IPS-20b (cell line): ENCODE measurements at regions not wholly inside any gene's neighbourhood (a gene's known extent, or its start where the extent isn't known, plus 50 kb on each side); places are given as distances from the start of the nearest gene placed in this dataset.
"Not testable (repeated sequence)": the region's sequence is repeated elsewhere in the genome, so short reads cannot be mapped to it uniquely, and the experiment has no call there.

Experiments used
- H3K27ac ChIP-seq: one replicate; pipeline ENCODE4 v1.5.1; 2013; ENCODE audit warnings: low read length
- H3K27me3 ChIP-seq: 2 replicates; pipeline ENCODE4 v1.6.1; 2013; ENCODE audit warnings: mild to moderate bottlenecking, low read length, inconsistent platforms; ENCODE audit not compliant: insufficient read depth
- H3K36me3 ChIP-seq: 2 replicates; pipeline ENCODE4 v1.6.1; 2013; ENCODE audit warnings: low read depth, mild to moderate bottlenecking, inconsistent platforms, low read length, moderate library complexity; ENCODE audit not compliant: insufficient read depth
- H3K4me1 ChIP-seq: 2 replicates; pipeline ENCODE4 v1.6.1; 2013; ENCODE audit warnings: mild to moderate bottlenecking, control low read depth, inconsistent platforms, low read length, moderate library complexity; ENCODE audit not compliant: insufficient read depth
- H3K4me3 ChIP-seq: 2 replicates; pipeline ENCODE4 v1.5.1; 2013; ENCODE audit warnings: mild to moderate bottlenecking, low read length, inconsistent platforms
- H3K9ac ChIP-seq: 2 replicates; pipeline ENCODE4 v1.6.1; 2013; ENCODE audit warnings: low read depth, mild to moderate bottlenecking, inconsistent platforms, low read length, moderate library complexity
- H3K9me3 ChIP-seq: 2 replicates; pipeline ENCODE4 v1.6.1; 2013; ENCODE audit warnings: mild to moderate bottlenecking, low read depth, low read length, inconsistent platforms; ENCODE audit not compliant: insufficient read depth

- peaks cover 3% of the 10 kb centered on the region; the same call in 1 of the 2 replicates for H3K4me1 ChIP-seq
- H3K9me3 ChIP-seq, result no peaks in the 10 kb centered on the region
- H3K4me3 ChIP-seq, result no peak overlapping the region
Observed at GRCh38 chr14:26655128-26655527, 57.3 kb upstream of the NOVA1 start.

GRCh38 chr14:26663506-26663905 lies 65.7 kb upstream of the NOVA1 start:
- Histone ChIP-seq H3K27me3 (no peaks in the 10 kb centered on the region), H3K27ac (no peak overlapping the region), H3K36me3 (no peaks in the 10 kb centered on the region), H3K9me3 (peaks cover 4% of the 10 kb centered on the region; the same call in 1 of the 2 replicates), H3K4me3 (no peak overlapping the region), H3K9ac (no peak overlapping the region), H3K4me1 (no peaks in the 10 kb centered on the region)

More at GRCh38 chr14:26655128-26655527, 57.3 kb upstream of the NOVA1 start:
- H3K27ac ChIP-seq, result no peak overlapping the region
- H3K9ac ChIP-seq, result no peak overlapping the region
- H3K36me3 ChIP-seq, result no peaks in the 10 kb centered on the region
- H3K27me3 ChIP-seq, result no peaks in the 10 kb centered on the region

- H3K36me3 ChIP-seq, H3K9me3 ChIP-seq, H3K27me3 ChIP-seq, H3K9ac ChIP-seq, H3K4me1 ChIP-seq, H3K27ac ChIP-seq, H3K4me3 ChIP-seq: not testable (repeated sequence)
Observed at GRCh38 chr14:26678732-26679420, 81.0 kb upstream of the NOVA1 start.

- no peak overlapping the region for H3K4me3 ChIP-seq
- no peaks in the 10 kb centered on the region; the same call in 1 of the 2 replicates for H3K4me1 ChIP-seq
- no peaks in the 10 kb centered on the region for H3K36me3 ChIP-seq
- H3K9ac ChIP-seq, result no peak overlapping the region
- H3K9me3 ChIP-seq, result peaks cover 6% of the 10 kb centered on the region; the same call in 1 of the 2 replicates
- no peaks in the 10 kb centered on the region for H3K27me3 ChIP-seq
- H3K27ac ChIP-seq, result no peak overlapping the region
Observed at GRCh38 chr14:26685401-26685800, 87.6 kb upstream of the NOVA1 start.

GRCh38 chr14:26687301-26687837 lies 89.5 kb upstream of the NOVA1 start:
- Histone ChIP-seq H3K27ac (no peak overlapping the region), H3K9ac (no peak overlapping the region), H3K9me3 (no peaks in the 10 kb centered on the region), H3K4me1 (no peaks in the 10 kb centered on the region; the same call in 1 of the 2 replicates), H3K36me3 (no peaks in the 10 kb centered on the region), H3K4me3 (no peak overlapping the region), H3K27me3 (no peaks in the 10 kb centered on the region)

GRCh38 chr14:26694521-26694920 lies 96.7 kb upstream of the NOVA1 start:
- Histone ChIP-seq H3K27ac (no peak overlapping the region), H3K9me3 (no peaks in the 10 kb centered on the region), H3K9ac (no peak overlapping the region), H3K36me3 (no peaks in the 10 kb centered on the region), H3K4me1 (no peaks in the 10 kb centered on the region), H3K4me3 (no peak overlapping the region), H3K27me3 (no peaks in the 10 kb centered on the region)

- no peaks in the 10 kb centered on the region for H3K36me3 ChIP-seq
- no peak overlapping the region for H3K4me3 ChIP-seq
- no peak overlapping the region for H3K27ac ChIP-seq
- no peaks in the 10 kb centered on the region for H3K27me3 ChIP-seq
- H3K4me1 ChIP-seq, result no peaks in the 10 kb centered on the region
- H3K9ac ChIP-seq, result no peak overlapping the region
- no peaks in the 10 kb centered on the region for H3K9me3 ChIP-seq
Observed at GRCh38 chr14:26702721-26703230, 104.9 kb upstream of the NOVA1 start.

GRCh38 chr14:26703686-26704366 lies 106.0 kb upstream of the NOVA1 start:
- Histone ChIP-seq H3K27ac (no peak overlapping the region), H3K27me3 (no peaks in the 10 kb centered on the region), H3K9me3 (no peaks in the 10 kb centered on the region), H3K36me3 (no peaks in the 10 kb centered on the region), H3K4me3 (no peak overlapping the region), H3K9ac (no peak overlapping the region), H3K4me1 (peaks cover 4% of the 10 kb centered on the region; the same call in 1 of the 2 replicates)

GRCh38 chr14:26707234-26707633 lies 109.4 kb upstream of the NOVA1 start:
- peaks cover 4% of the 10 kb centered on the region; the same call in 1 of the 2 replicates for H3K4me1 ChIP-seq
- H3K27ac ChIP-seq, result no peak overlapping the region
- no peak overlapping the region for H3K4me3 ChIP-seq
- H3K9me3 ChIP-seq, result no peaks in the 10 kb centered on the region
- H3K27me3 ChIP-seq, result no peaks in the 10 kb centered on the region
- H3K9ac ChIP-seq, result no peak overlapping the region
- H3K36me3 ChIP-seq, result no peaks in the 10 kb centered on the region

- H3K27me3 ChIP-seq, result no peaks in the 10 kb centered on the region
- H3K4me3 ChIP-seq, result no peak overlapping the region
- H3K4me1 ChIP-seq, result peaks cover 4% of the 10 kb centered on the region; the same call in 1 of the 2 replicates
- H3K9ac ChIP-seq, result no peak overlapping the region
- H3K9me3 ChIP-seq, result no peaks in the 10 kb centered on the region
- no peaks in the 10 kb centered on the region for H3K36me3 ChIP-seq
- no peak overlapping the region for H3K27ac ChIP-seq
Observed at GRCh38 chr14:26709019-26709418, 111.2 kb upstream of the NOVA1 start.

- no peaks in the 10 kb centered on the region for H3K36me3 ChIP-seq
- no peak overlapping the region for H3K27ac ChIP-seq
- no peaks in the 10 kb centered on the region for H3K27me3 ChIP-seq
- H3K4me3 ChIP-seq, result no peak overlapping the region
- H3K9me3 ChIP-seq, result no peaks in the 10 kb centered on the region
- no peak overlapping the region for H3K9ac ChIP-seq
- H3K4me1 ChIP-seq, result no peaks in the 10 kb centered on the region
Observed at GRCh38 chr14:26719514-26719913, 121.7 kb upstream of the NOVA1 start.

GRCh38 chr14:26722258-26722657 lies 124.4 kb upstream of the NOVA1 start:
- Histone ChIP-seq H3K9me3 (no peaks in the 10 kb centered on the region), H3K27ac (no peak overlapping the region)

More at GRCh38 chr14:26722258-26722657, 124.4 kb upstream of the NOVA1 start:
- H3K9ac ChIP-seq, result no peak overlapping the region
- H3K4me3 ChIP-seq, result no peak overlapping the region
- H3K36me3 ChIP-seq, result no peaks in the 10 kb centered on the region
- H3K27me3 ChIP-seq, result no peaks in the 10 kb centered on the region
- H3K4me1 ChIP-seq, result no peaks in the 10 kb centered on the region
